HG03280 (cell line): ENCODE measurements at regions not wholly inside any gene's neighbourhood (a gene's known extent, or its start where the extent isn't known, plus 50 kb on each side); places are given as distances from the start of the nearest gene placed in this dataset.

ENCODE experiments used
- ATAC-seq: cut with Tn5 transposase; IDR thresholded peaks from one replicate; pipeline ENCODE4 v1.9.1; 2021; ENCODE audit warnings: mild to moderate bottlenecking, moderate library complexity; ENCODE audit not compliant: unreplicated experiment

- ATAC-seq = no peak
Observed at GRCh38 chr7:41383596-41383995, 319.3 kb downstream of the INHBA start.

GRCh38 chr7:41378156-41378555 is 324.7 kb downstream of the INHBA start:
- ATAC-seq = no peak

GRCh38 chr7:41375582-41375981 is 327.3 kb downstream of the INHBA start:
- ATAC-seq = no peak

GRCh38 chr7:41374150-41374848 is 328.6 kb downstream of the INHBA start:
- ATAC-seq = no peak

GRCh38 chr7:41367967-41368882 is 334.7 kb downstream of the INHBA start:
- no peak for ATAC-seq

GRCh38 chr7:41351091-41351490 is 351.8 kb downstream of the INHBA start:
- no peak for ATAC-seq

- ATAC-seq = no peak
Observed at GRCh38 chr7:41346878-41347277, 356.0 kb downstream of the INHBA start.

- no peak for ATAC-seq
Observed at GRCh38 chr7:41339913-41340676, 362.8 kb downstream of the INHBA start.

- ATAC-seq = no peak
Observed at GRCh38 chr7:41336981-41337380, 365.9 kb downstream of the INHBA start.

GRCh38 chr7:41336455-41336952 is 366.4 kb downstream of the INHBA start:
- ATAC-seq = no peak

GRCh38 chr7:41334071-41334862 is 368.6 kb downstream of the INHBA start:
- ATAC-seq = no peak

- ATAC-seq = no peak
Observed at GRCh38 chr7:41333511-41333910, 369.4 kb downstream of the INHBA start.

GRCh38 chr7:41331194-41331593 is 371.7 kb downstream of the INHBA start:
- ATAC-seq = no peak

- ATAC-seq = no peak
Observed at GRCh38 chr7:41328544-41328943, 374.3 kb downstream of the INHBA start.

- ATAC-seq = no peak
Observed at GRCh38 chr7:41328131-41328530, 374.8 kb downstream of the INHBA start.

GRCh38 chr7:41326616-41327015 is 376.3 kb downstream of the INHBA start:
- no peak for ATAC-seq

- ATAC-seq = no peak
Observed at GRCh38 chr7:41323806-41324205, 379.1 kb downstream of the INHBA start.

GRCh38 chr7:41319581-41319980 is 383.3 kb downstream of the INHBA start:
- no peak for ATAC-seq

- ATAC-seq = no peak
Observed at GRCh38 chr7:41316410-41316809, 386.5 kb downstream of the INHBA start.

GRCh38 chr7:41315764-41316163 is 387.1 kb downstream of the INHBA start:
- no peak for ATAC-seq
